Esophagus squamous epithelium (tissue), 5 donors: ENCODE measurements at regions not wholly inside any gene's neighbourhood (a gene's known extent, or its start where the extent isn't known, plus 50 kb on each side); places are given as distances from the start of the nearest gene placed in this dataset.

Experiments used
- DNase-seq: peaks from one replicate; lab custom pipeline; 2025; lab: John Stamatoyannopoulos, UW
- H3K27ac ChIP-seq, 4 donors: fragments of 200-600 bp; sonication (generic); one replicate each; pipeline ENCODE4 v1.5.1; 2016 to 2019; ENCODE audit warnings: mild to moderate bottlenecking in 1 of 4
- H3K27me3 ChIP-seq, 4 donors: fragments of 200-600 bp; sonication (generic); 1 replicate in 3 of 4; 2 replicates in 1 of 4; pipeline versions ENCODE4 v1.5.1 to v1.6.0; 2017 to 2021; ENCODE audit warnings: antibody characterized with exemption in 1 of 4
- H3K36me3 ChIP-seq, 3 donors: fragments of 200-600 bp; sonication (generic); one replicate each; pipeline ENCODE4 v1.5.1; 2016 to 2019
- H3K4me1 ChIP-seq, 3 donors: fragments of 200-600 bp; sonication (generic); one replicate each; pipeline ENCODE4 v1.5.1; 2017 to 2019
- H3K4me3 ChIP-seq, 4 donors: fragments of 200-600 bp; sonication (generic); 1 replicate in 3 of 4; 2 replicates in 1 of 4; pipeline ENCODE4 v1.5.1; 2016 to 2019; ENCODE audit warnings: mild to moderate bottlenecking in 2 of 4, moderate library complexity in 1 of 4
- H3K9me3 ChIP-seq, 3 donors: fragments of 200-600 bp; sonication (generic); one replicate each; pipeline ENCODE4 v1.5.1; 2016 to 2019
- CTCF ChIP-seq, 6 experiments: fragments of 450-650 bp in 4 of 6; fragments of 200-600 bp in 2 of 6; sonication (generic) in 2 of 6; IDR thresholded peaks; one replicate each; pipeline ENCODE4 v1.5.1; 2016 to 2019; ENCODE audit warnings: antibody characterized with exemption in 6 of 6, mild to moderate bottlenecking in 4 of 6, moderate library complexity in 4 of 6
- POLR2A ChIP-seq, 4 donors: fragments of 450-650 bp; IDR thresholded peaks; one replicate each; pipeline ENCODE4 v1.6.1; 2017; ENCODE audit warnings: antibody characterized with exemption in 4 of 4, mild to moderate bottlenecking in 4 of 4, moderate library complexity in 3 of 4
- WGBS, 2 donors: methylation state at CpG; one replicate each; pipeline ENCODE4 v1.1.5; 2018; 5-methylcytosine and 5-hydroxymethylcytosine counted together
- intact Hi-C: fragments of 100-400 bp; cut with DNase I; formaldehyde crosslinking; loops from one replicate; pipeline ENCODE4 v1.15.0; 2022
- donor health status: DM: yes; HTN: yes; CAD: no.

DNA sequence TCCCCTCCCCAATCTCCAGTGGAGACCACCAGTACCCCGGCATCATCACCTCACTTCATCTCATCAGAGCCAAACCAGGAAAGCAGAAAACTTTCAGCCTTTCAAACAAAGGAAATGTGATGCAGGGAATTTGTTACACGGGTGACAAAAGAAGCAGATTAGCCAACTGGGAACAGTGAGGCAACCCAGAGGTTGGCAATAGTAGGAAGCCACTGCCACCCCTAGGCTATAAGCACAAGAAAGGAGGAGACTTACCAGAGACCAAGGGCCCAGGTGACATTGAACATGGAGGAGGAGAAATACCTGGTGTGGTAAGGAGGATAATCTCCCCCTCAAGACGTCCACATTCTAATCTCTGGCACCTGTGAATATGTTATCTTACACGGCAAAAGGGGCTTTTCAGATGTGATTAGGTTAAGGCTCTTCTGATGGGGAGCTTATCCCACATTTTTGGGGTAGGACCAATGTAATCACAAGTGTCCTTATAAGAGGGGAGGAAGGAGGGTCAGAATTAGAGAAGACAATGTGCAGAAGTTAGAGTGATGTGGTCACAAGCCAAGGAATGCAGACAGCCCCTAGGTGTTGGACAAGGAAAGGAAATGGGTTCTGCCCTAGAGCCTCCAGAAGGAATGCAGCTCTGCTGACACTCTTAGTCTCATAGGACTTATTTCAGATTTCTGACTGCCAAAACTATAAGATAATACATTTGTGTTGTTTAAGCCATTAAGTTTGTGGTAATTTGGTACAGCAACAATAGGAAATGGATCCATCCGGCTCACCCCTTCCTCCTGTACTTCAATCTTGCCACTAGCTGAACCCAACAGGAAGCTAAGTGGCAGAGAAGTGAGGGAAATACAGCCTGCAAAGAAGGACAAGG lies 83.6 kb upstream of the VAV3 start:
- TF ChIP-seq POLR2A (IDR thresholded peaks at IDR 0.05) (no peak), CTCF (IDR thresholded peaks at IDR 0.05) (no peak)
- H3K9me3 ChIP-seq, result no peaks in the 10 kb centered on the region
- H3K4me3 ChIP-seq, result no peak overlapping the region
- H3K36me3 ChIP-seq, result no peaks in the 10 kb centered on the region
- no peaks in the 10 kb centered on the region for H3K27me3 ChIP-seq
- WGBS, 2 donors, result 67 to 80% methylated on average over 4 to 5 of the region's 5 CpGs
- no peak for DNase-seq
- peaks cover 0 to 50% (median 4%) of the 10 kb centered on the region in 3 donors for H3K4me1 ChIP-seq
- no peak overlapping the region for H3K27ac ChIP-seq
- intact Hi-C loops, result no loop called here

GRCh38 chr1:108047085-108047484 lies 82.1 kb upstream of the VAV3 start:
- TF ChIP-seq POLR2A (IDR thresholded peaks at IDR 0.05) (no peak), CTCF (IDR thresholded peaks at IDR 0.05) (no peak)
- Histone ChIP-seq H3K27me3 (no peaks in the 10 kb centered on the region), H3K9me3 (no peaks in the 10 kb centered on the region), H3K4me1 (peaks cover 0 to 37% (median 2%) of the 10 kb centered on the region in 3 donors), H3K27ac (no peak overlapping the region), H3K4me3 (no peak overlapping the region), H3K36me3 (no peaks in the 10 kb centered on the region)
- no peak for DNase-seq
- WGBS, 2 donors, result 74 to 77% methylated on average over 5 of the region's 5 CpGs
- intact Hi-C loops, result no loop called here

- no peaks in the 10 kb centered on the region for H3K27me3 ChIP-seq
- intact Hi-C loops, result no loop called here
- H3K4me3 ChIP-seq, result no peak overlapping the region
- DNase-seq, result no peak
- TF ChIP-seq POLR2A (IDR thresholded peaks at IDR 0.05) (no peak), CTCF (IDR thresholded peaks at IDR 0.05) (no peak)
- 27 to 75% methylated on average over 2 of the region's 2 CpGs for WGBS, 2 donors
- H3K27ac ChIP-seq, result peak overlapping the region in 1 of 4 donors; percentile 5
- no peaks in the 10 kb centered on the region for H3K9me3 ChIP-seq
- H3K4me1 ChIP-seq, result peaks cover 2 to 37% (median 3%) of the 10 kb centered on the region in 3 donors
- no peaks in the 10 kb centered on the region for H3K36me3 ChIP-seq
Observed at GRCh38 chr1:108046026-108046425, 81.0 kb upstream of the VAV3 start.

DNA sequence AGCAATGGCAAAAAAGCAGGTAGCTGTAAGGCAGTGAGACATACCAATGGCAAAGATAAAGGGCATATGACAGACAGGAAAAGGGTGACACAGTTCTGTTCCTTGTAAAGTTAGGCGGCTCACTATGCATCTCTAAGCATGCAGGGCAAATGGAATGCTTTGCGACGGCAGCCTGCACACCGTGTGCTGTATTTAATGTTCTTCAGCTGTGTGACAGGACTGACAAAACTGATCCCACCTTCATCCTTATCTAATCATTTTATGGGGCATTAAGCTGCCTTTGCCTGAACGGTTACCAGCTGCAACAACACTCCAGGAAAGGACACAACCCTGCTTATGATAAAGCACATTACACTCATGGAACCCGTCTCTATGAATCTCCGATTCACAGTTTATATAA lies 80.5 kb upstream of the VAV3 start:
- no peak for DNase-seq
- Histone ChIP-seq H3K9me3 (no peaks in the 10 kb centered on the region), H3K36me3 (no peaks in the 10 kb centered on the region), H3K27ac (peak overlapping the region in 1 of 4 donors; percentile 5), H3K4me1 (peaks cover 2 to 37% (median 7%) of the 10 kb centered on the region in 3 donors), H3K4me3 (no peak overlapping the region), H3K27me3 (no peaks in the 10 kb centered on the region)
- TF ChIP-seq CTCF (IDR thresholded peaks at IDR 0.05), result no peak
- TF ChIP-seq POLR2A (IDR thresholded peaks at IDR 0.05), result no peak
- WGBS, 2 donors, result 38 to 77% methylated on average over 7 of the region's 7 CpGs
- intact Hi-C loops, result no loop called here

DNA sequence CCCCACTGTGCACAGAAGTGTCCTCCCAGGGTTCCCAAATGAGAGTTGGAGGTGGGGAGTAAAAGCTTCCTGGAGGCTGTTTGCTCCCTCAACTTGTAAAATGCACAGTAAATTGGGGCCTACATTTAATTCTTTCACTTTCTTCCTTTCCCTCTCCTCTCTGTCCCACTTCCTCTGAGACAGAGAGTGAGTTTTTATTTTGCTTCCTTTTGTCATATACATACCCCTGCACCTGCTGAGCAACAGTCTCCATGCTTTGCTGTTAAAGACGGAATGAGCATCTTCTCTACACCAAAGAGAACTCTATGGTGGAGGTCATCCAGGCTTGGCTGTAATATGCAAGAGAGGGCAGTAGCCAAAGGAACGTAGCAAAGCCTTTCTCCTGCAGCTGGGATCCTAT lies 79.3 kb upstream of the VAV3 start:
- H3K9me3 ChIP-seq, result no peaks in the 10 kb centered on the region
- H3K4me1 ChIP-seq, result peaks cover 0 to 29% (median 7%) of the 10 kb centered on the region in 3 donors
- H3K27me3 ChIP-seq, result no peaks in the 10 kb centered on the region
- TF ChIP-seq POLR2A (IDR thresholded peaks at IDR 0.05) (no peak), CTCF (IDR thresholded peaks at IDR 0.05) (no peak)
- H3K36me3 ChIP-seq, result no peaks in the 10 kb centered on the region
- intact Hi-C loops, result no loop called here
- H3K27ac ChIP-seq, result no peak overlapping the region
- WGBS, 2 donors, result 62 to 92% methylated on average over 2 of the region's 2 CpGs
- no peak overlapping the region for H3K4me3 ChIP-seq
- DNase-seq, result no peak
